GM19023 (cell line): ENCODE measurements at regions not wholly inside any gene's neighbourhood (a gene's known extent, or its start where the extent isn't known, plus 50 kb on each side); places are given as distances from the start of the nearest gene placed in this dataset.
"Not testable (repeated sequence)": the region's sequence is repeated elsewhere in the genome, so short reads cannot be mapped to it uniquely, and the experiment has no call there.

Experiments
- ATAC-seq: cut with Tn5 transposase; IDR thresholded peaks from one replicate; pipeline ENCODE4 v1.9.1; 2021; ENCODE audit warnings: mild to moderate bottlenecking, moderate library complexity; ENCODE audit not compliant: unreplicated experiment

DNA sequence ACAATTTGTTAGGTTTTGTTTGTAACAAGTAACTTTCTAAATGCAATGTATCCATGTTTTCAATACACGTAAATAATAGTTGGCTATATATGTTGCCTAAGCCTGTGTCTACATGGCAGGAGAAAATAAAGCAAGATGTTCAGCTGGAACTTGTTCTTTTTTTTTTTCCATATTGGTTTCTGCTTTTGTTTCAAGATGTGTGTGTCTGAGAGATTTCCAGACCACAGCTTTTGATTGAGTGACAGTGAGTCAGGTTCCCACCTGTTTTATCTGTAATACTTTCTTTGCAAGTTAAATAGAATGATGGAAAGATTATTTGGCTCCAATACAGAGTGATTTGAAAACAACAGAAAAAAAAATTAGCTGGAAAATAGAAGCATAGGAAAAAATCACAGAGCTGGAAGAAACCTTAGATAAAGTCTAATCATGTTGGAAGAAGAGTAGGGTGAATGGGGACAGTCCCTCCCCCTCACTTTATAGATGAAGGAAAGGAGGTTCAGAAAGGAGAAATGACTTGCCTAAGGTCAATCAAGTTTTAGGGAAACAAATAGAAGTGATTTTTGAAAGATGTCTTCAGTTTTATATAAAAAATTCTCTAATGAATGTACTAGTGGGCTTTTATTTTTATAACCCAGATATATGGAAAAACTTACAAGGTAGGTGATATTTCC, 150.9 kb upstream of the STMND1 start:
- ATAC-seq: no peak

- ATAC-seq: no peak
These were observed 151.5 kb upstream of the STMND1 start for GRCh38 chr6:16950302-16950701.

DNA sequence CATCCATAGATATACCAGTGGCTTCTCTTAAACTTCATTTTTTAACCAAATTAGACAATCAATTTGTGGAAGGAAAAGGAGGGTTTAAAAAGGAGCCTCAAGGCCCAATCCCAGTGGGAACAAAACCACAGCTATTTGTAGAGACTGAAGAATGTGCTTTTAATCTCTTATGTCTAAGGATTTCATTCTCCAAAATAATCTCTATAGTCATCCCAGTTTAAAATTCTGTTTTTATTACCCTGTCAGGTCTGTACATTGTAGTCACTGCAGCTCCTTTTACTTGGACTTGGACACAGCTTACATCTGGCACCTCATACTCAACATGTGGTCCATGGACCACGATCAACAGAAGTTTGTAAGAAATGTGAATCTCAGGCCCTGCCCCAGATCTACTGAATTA, 152.1 kb upstream of the STMND1 start:
- no peak for ATAC-seq

DNA sequence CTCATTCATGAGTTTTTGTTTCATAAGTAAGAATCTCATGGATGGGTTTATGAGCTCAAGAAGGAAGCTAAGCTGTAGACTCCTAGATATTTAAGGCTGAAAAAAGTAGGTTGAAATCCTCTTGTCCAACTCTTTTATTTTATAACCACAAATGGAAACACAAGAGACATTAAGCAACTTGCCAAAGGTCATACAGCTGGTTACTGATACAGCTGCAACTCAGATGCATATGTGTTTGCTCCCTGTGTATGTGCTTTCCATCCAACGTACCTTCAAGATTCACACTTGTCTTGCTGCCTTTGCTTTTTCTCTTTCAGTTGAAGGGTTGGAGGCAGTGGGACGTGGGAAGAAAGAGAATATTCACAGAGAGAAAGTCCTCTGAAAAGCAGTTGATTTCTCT, 153.5 kb upstream of the STMND1 start:
- ATAC-seq: no peak

DNA sequence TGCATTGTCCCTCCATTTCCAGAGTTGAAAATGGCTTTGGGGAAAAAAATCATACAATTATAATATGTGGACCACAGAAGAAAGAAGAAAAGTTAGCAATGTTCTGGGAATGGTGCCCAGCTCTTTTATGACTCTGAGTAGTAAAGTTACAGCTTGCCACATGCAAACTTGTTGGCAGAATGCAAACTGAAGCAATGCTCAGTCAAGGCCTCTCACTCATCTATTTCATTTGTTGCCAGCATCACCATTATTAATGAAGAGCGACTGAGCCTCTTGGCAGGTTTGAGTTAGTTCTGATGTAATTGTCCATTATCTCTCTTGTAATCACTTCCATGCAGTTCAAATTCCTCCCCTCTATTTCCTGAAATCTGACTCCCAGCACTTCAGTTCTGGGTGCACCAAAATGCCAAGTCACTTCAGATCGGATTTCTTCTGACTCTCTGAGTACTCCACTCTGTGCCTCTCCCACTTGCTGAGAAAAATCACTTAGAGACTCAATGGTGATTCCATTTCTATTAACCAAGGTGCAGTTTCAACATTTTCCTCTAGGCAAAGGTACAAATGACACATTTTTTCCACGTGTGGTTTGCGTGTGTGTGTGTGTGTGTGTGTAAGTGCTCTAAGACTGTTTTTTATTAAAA, 154.4 kb upstream of the STMND1 start:
- ATAC-seq: no peak

DNA sequence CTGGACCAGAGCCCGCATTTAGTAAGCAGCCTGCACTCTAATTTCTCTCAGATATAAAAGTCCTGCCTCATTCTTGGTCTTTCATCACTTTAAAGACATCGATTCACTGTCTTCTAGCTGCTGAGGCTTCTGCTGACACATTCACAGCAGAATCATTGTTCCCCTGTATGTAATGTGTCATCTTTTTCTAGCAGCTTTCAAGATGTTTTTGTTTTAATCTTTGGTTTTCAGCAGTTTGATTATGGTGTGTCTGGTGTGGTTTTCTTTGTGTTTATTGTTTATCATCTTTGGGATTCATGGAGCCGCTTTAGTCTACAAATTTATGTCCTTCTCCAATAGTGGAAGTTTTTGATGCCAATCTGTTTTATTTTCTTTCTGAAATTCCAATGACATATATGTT, 157.3 kb upstream of the STMND1 start:
- ATAC-seq: no peak

DNA sequence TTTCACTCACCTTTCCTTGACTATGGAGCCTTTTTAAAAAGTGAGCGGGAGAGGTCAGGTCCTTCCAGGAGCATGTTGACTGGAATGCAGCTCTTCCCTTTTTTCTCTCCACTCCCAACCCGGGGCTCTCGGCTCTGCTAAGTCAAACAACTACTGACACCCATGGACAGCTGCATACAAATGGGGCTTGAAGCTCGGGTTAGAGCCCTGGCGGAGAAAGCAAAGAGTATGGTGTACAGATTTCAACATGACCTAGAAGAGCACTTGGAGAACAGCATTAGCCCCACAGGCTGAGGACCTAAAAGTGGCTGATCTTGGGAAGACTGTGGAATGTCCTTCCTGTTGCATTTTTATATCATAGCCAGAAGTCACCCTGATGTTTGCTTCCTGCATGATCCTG, 162.0 kb upstream of the STMND1 start:
- ATAC-seq: no peak

DNA sequence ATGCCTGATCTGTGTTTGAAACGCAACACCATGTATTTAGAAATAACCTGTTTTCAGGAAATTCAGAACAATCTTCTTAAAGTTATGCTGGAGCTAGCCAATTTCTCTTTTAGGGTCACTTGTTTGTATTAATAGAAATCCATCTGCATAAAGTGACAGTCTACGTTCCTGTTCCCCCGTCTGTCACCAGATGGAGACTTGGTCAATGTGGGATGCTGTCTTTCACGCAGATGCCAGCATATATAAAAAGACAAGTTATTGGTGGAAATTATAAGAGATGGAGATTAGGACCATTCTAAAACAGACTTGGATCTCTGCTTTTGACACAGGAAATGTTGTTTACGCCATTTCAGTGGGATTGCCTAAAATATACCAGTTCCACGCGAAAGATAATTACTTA, 162.5 kb upstream of the STMND1 start:
- ATAC-seq: no peak

GRCh38 chr6:16936893-16937292, 165.0 kb upstream of the STMND1 start:
- no peak for ATAC-seq

GRCh38 chr6:16933961-16934360, 167.9 kb upstream of the STMND1 start:
- ATAC-seq: no peak

DNA sequence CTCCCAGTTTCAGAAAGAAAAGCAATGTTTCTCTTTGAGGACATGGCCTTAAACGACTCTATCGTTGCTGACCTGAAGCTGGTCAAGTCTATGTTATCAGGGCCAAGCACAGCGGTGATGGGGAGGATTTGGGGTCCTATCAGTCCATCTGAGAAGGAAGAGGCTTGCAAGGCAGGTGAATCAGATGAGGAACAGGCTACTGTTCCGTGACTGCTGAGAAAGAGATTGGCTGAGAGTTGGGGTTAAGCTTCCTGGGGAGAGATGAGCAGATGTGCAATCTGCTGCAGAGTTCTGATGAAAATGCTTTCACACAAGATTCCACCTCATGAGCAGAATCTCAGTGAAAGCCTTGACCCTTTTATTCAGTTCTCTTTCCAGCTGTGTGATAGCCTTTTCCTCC, 168.3 kb upstream of the STMND1 start:
- no peak for ATAC-seq

- no peak for ATAC-seq
These were observed 168.9 kb upstream of the STMND1 start for GRCh38 chr6:16932920-16933319.

DNA sequence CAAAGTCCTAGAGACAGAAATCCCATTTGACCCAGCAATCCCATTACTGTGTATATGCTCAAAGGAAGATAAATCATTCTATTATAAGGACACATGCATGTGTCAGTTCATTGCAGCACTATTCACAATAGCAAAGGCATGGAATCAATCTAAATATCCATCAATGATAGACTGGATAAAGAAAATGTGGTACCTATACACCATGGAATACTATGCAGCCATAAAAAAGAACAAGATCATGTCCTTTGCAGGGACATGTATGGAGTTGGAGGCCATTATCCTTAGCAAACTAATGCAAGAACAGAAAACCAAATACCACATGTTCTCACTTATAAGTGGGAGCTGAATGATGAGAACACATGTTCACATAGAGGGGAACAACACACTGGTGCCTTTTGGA, 169.8 kb upstream of the ATXN1 start:
- not testable (repeated sequence) for ATAC-seq

DNA sequence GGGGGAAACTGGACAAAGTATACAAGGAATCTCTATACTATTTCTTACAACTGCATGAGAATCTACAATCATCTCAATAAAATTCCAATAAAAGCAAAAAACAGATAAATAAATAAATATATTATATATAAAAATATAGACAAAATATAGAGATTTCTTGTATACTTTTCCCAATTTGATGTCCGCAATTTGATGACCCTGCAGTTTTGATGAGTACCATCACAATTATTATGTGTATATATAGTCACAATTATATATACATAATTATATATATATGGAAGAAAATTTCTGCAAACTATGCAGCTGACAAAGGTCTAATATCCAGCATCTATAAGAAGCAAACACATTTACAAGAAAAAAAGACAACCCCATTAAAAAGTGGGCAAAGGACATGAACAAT, 169.2 kb upstream of the ATXN1 start:
- ATAC-seq: no peak

- no peak for ATAC-seq
These were observed 168.5 kb upstream of the ATXN1 start for GRCh38 chr6:16929809-16930208.

GRCh38 chr6:16928387-16928786, 167.1 kb upstream of the ATXN1 start:
- no peak for ATAC-seq

- ATAC-seq: no peak
These were observed 165.9 kb upstream of the ATXN1 start for GRCh38 chr6:16927205-16927604.

DNA sequence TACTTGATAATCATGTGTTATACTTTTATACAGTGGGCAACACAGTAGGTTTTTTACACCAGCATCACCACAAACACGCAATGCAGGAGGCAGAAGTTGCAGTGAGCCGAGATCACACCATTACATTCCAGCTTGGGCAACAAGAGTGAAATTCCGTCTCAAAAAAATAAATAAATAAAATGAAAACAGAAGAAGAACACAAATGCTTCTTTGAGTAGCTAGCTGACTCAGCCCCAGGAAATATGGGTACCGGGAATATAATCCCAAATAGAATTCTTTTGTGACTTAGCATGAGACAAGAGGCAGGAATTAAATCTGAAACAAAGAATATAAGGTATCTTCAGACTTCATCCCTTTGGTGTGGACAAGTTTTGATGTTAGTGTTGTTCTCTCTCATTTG, 164.2 kb upstream of the ATXN1 start:
- ATAC-seq: no peak

DNA sequence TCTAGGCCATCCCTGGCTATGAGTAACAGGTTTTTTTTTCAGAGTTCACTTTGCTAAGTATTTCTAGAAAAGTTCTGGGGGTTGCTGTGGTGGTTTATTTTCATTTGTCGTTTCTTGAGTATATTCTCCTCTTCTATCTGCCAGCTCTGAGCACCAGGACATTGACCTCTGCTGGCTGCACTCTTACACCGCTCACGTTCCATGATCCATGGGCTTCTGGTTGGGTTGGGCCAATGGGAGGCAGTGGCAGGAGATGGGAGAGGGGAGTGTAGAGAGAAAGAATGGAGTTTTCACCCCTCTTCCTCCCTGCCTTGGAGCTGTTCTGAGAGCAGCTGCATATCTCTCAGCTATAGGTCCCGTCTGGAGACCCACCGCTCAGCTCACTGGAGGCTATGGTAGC, 161.0 kb upstream of the ATXN1 start:
- ATAC-seq: no peak

- no peak for ATAC-seq
These were observed 160.3 kb upstream of the ATXN1 start for GRCh38 chr6:16921399-16922110.

- no peak for ATAC-seq
These were observed 157.3 kb upstream of the ATXN1 start for GRCh38 chr6:16918586-16918985.

GRCh38 chr6:16914184-16914583, 152.9 kb upstream of the ATXN1 start:
- ATAC-seq: no peak
